Activated T-helper 9 cell treated with anti-CD3 and anti-CD28 coated beads, Interleukin-2, amount 50 U/mL, for 16 hours (primary cell): ENCODE measurements at regions not wholly inside any gene's neighbourhood (a gene's known extent, or its start where the extent isn't known, plus 50 kb on each side); places are given as distances from the start of the nearest gene placed in this dataset.

Experiments
- DNase-seq: peaks from one replicate; pipeline ENCODE4 v3.0.0-alpha.2; 2020; ENCODE audit warnings: low read depth

DNA sequence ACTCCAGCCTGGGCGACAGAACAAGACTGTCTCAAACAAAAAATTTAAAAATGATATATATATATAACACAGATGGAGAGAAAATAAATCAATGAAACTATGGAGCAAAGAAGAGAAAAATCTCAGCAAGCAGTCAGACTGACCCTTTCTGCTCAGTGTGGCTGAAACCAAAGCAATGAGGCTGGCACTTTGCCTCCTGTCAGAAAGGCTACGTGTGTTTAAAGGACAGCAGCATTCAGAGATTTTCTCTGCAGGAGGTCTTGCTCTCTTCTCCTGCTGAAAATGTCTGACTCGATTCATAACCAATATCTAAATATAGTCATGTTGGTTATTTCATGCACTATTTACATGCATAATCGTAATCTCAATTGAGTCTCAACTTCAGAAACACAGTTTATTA lies 527.0 kb upstream of the JARID2 start:
- DNase-seq, result no peak

DNA sequence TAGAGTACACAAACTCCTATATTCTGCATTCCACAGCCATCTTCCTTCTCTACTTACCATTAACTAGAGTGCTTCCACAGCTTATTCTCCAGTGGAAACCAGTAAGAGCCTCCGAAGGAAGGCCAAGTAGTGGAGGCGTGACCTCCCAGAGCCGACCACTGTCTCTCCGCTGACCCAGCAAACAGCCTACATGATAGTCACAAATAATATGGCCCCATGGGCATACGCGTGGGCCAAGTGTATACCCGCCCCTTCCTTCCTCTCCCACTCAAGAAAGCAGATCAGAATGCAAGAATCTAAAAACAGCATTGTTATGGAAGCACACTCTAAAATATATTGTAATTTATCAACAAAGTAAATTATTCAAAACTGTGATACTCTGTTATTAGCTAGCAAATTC lies 526.6 kb upstream of the JARID2 start:
- no peak for DNase-seq

DNA sequence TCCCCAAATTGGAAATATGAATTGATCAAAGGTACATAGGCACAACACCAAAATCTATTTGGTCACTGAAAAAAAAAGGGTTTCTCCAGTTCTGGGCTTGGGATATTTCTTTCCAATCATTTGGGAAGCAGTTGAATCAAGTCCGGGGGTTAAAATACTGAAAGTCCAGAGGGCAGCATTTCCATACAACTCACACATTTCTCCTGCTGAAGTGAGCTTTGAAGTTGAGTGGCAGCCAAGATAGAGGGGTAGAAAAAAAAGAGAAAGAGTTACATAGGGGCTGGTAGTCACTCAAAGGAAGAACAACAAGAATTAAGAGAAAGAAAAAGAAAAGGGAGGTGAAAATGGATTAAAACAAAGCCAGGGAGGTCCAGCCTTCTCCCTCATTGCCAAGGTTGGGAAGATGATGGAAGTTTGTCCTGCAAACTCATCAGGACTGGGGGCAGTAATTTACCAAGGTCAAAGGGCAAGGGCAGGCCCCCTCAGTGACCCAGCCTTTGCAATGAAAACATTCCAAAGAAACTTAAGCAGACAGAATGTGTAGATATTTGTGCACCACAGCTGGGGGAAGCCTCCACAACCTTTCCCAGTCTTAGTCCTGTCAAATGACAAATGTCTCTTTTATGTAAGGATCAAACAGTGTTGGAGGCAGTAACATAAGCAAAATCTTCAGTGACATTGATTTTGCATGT lies 525.3 kb upstream of the JARID2 start:
- DNase-seq, result no peak

DNA sequence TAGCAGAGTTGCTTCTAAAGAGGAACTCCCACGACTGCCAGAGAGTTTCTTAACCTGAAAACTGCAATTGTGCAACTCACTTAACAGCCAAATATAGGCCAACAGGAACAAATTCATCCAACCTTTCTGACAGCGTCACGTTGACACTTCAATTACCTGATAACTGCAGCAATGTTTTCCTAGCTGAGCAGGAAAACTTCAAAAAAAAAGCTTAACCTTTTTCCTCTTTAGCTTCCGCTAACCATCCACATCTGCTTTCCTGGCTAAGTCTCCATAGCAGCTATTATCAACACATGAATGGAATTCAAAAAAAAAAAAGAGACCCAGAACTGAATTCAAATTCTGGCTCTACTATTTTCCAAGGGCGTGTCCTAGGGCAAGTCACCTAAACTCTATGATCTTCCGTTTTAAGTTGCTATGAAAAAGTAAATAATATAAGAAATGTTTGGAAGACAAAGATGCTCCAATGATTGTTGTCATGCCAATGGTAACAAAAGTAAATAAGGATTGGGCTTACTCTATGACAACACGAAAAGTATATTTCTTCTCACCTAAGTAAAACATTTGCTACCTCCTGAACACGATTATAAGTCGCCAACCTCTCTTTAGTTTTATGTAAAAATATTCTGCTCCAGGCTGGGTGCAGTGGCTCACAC lies 524.6 kb upstream of the JARID2 start:
- DNase-seq, result no peak

DNA sequence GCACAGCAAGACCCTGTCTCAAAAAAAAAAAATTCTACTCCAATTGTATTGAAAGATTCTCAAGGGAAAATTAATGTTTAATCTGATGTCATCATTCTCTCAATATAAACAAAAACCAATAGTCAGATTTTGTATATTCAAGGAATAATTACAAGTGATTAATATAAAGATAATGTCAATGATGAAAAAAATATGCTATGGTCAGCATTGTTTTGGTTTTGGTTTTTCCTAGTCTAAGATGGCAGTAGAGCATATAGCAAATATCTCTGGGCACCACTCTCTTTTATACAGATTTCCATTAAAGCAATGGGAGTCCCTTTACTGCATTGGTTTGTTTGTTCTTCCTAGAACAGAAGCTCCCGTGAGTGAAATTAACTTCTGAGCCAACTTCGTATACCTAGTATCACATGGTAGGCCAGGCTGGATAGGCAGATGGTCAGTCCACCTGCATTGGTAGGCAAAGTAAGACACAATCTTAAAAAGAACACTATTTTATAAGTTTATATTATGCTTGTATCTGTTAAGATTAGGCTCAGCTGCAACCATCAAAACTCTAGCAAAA lies 523.8 kb upstream of the JARID2 start:
- DNase-seq, result no peak

DNA sequence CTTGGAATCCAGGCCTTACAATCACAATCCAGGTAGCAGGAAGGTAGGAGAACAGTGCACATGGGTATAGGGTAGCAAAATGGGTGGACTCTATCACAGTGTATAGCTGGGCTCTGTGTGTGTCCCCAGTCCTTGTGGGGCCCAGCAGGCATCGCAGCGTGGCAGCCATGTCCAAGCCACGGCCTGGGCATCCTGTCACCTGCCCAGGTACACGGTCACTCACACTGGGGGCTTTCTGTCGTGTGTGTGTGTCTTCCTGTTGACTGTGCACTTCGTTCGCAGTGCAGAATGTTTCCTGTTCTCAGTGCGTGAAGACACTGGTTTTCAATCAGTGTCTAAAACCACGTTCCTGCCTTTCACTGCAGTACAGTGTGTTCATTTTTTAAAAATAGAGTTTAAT lies 523.2 kb upstream of the JARID2 start:
- no peak for DNase-seq

DNA sequence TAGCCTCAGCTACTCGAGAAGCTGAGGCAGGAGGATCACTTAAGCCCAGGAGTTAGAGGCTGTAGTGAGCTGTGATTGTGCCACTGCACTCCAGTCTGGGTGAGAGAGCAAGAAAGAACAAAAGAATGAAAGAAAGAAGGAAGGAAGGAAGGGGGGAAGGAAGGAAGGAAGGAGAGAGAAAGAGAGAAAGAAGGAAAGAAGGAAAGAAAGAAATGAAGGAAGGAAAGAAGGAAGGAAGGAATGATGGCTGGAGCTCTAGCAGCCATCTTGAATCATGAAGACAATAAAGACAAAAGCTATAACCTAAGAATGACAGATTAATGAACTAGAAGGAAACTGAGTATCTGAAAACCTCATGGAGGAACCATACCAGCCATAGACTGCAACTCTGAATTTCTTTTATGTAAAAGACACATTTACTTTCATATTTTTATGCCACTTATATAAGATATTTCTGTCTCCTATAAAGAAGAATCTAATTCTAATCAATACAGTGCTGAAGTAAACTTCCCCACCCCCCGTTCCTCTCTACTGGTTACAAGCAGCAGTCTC lies 522.3 kb upstream of the JARID2 start:
- DNase-seq, result no peak

DNA sequence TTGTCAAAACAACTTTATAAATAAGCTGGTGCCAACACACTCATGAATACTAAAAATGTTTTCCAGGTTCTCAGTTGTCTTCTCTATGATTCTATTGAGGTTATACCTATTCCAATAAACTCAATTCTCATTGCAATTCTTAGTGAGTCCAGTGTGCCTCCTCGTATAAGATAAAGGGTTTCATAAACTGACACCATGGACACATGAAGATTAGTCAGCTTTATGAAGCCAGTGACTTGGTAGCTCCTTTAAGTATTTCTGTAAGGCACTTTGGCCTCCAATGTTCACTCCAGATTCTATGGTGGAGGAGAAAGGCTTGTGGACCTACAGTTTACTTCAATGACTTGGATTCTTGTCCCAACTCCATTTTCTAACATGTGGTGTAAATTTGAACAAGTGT lies 521.3 kb upstream of the JARID2 start:
- DNase-seq, result no peak

DNA sequence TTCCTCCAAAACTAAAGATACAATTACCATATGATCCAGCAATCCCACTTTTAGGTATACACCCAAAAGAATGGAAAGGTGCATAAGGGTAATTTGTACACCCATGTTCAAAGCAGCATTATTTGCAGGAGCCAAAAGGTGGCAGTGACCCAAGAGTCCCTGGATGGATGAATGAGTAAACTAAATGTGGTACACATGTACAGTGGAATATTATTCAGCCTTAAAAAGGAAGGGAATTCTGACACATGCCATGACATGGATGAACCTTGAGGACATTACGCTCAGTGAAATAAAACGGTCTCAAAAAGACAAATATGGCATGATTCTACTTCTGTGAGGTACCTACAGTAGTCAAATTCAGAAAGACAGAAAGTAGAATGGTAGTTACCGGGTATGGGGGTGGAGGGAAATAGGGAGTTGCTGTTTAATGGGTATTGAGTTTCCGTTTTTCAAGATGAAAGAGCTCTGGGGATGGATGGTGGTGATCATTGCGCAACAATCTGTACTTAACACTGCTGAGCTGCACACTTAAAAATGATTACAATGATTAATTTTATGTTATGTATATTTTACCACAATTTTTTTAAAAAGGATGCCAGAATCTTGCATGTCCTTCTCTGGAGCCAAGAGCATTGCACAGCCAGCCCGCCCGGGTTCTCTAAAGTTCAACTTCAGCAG lies 518.9 kb upstream of the JARID2 start:
- DNase-seq, result no peak

DNA sequence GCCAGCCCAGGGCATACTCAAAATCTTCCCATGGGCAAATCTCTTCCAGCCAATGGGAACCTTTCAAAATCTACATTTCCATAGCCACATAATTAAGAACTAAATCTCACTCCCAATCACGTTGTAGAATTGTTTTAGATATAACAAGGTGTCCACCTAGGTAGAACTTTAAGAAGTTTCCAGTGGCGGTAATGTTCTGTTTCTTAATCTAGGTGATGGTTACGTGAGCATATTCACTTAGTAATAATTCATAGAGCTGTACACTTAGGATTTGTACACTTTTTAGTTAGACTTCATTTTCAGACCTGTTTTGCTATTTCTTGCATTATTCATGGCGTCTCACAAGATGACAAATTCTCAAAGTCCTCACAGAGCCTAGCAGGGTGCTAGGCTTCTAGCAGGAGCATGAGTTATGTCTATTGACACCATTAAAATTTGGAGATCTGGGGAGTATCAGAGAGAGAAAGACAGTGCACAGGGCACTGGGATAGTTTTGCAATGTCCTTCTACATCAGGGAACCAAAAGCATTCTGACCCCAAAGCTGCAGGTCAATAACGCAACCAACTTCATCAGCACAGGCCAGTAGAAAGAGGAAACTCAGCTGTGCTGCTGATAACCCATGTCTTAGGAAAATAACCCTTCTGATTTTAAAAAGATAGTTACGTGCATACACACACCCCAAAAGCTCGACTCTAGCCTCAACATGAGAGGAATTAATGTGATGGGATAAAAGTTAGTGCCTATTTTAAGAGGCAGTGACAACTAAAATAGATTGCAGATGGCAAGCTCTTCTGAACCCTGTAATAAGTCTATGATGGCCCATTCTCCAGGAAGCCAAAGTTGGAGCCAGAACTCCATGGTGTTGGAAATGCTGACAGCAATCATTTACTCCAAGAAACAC lies 518.1 kb upstream of the JARID2 start:
- no peak for DNase-seq

DNA sequence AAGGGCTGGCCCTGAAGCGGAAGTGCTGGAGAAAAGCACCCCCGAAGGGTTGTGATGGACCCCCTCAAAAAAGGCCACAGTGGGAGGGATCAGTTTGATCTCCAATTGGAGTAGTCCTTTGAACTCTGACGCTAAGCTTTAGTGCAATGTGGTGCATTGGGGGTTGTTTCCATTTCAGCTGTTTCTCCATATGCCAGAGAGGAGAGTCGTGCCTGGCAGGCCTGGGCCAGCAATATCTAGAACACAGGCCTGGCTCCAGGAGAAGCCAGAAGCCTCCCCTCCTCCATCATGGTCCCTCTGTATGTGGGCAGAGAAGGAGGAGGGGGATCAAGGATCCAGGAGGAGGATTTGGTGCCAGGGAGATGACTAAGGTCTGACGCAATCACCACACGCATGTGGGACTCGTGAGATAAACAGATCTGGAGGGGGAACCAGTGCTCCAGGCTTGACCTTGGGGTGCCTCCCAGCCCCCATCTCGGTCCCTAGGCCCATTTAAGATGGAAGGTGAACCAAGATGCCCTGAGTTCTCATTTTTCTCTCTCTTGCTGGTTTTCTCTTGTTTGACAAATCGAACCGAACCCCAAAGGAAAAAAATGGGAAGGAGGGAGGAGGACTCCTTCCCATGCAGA lies 517.4 kb upstream of the JARID2 start:
- no peak for DNase-seq

DNA sequence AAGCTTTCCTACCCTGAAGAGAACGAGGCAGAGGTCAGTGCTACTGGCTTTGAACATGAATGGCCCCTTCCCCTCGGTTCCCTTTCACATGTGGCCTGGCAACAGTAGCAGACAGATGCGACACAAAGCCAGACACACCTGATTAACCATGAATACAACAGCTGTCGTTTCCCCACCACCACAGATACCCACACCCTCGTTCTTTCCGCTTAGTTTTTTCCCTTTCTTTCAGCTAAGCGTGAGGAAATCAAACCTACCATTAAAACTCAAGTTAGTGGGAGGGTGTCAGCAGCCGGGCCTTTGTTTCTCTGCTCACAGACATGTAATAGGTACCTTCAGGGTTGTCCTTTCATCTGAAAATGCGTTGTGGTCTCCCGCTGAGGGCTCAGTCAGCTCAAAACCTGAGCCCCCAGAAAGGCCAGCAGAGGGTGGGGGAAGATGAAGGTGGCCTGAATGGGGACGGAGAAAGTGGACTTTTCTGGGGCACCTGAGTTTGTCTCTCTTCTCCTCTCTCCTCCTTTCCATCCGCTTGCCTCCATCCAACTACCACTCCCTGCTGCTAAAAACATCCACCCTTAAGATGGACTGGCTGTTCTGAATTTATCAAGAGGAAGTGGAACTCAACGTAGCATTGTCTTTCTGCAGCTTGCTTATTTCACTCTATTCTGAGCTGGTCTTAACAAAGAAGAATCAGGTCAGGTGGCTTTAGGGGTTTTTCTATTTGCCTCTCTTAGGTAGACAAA lies 516.6 kb upstream of the JARID2 start:
- DNase-seq, result no peak

DNA sequence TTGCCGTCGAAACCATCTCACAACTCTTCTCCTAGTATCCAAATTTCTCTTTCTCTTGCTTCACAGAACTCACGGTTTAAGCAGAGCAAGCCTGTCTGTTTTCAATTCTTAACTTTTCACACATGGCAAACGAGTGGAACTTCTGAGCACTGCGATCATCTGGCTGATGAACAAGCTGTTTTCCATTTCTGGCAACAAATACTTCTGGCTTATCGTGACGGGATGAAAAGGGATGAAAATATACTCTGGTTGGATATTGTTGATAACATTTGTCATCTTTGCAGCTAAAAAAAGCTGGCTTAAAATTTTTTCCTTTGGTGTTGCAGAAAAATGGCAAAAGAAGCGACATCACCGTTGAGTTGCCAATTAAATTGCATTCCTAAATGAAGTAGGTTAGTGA lies 515.2 kb upstream of the JARID2 start:
- no peak for DNase-seq

DNA sequence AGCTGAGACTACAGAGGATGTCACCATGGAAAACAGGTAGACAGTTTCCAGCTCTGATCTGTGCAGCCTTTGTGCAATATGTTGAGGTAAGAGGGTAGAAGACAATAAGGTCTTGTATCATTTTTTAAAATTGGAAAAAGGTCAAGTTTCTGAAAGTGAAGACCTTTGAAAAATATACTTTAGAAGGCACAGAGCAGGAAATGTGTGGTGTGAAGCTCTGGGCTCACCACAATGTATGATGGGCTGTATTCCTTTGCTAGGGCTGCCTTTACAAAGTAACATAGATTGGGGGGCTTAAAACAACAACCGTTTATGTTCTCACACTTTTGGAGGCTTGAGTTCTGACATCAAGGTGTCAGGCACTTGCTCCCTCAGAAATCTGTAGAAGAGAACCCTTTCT lies 514.3 kb upstream of the JARID2 start:
- no peak for DNase-seq

DNA sequence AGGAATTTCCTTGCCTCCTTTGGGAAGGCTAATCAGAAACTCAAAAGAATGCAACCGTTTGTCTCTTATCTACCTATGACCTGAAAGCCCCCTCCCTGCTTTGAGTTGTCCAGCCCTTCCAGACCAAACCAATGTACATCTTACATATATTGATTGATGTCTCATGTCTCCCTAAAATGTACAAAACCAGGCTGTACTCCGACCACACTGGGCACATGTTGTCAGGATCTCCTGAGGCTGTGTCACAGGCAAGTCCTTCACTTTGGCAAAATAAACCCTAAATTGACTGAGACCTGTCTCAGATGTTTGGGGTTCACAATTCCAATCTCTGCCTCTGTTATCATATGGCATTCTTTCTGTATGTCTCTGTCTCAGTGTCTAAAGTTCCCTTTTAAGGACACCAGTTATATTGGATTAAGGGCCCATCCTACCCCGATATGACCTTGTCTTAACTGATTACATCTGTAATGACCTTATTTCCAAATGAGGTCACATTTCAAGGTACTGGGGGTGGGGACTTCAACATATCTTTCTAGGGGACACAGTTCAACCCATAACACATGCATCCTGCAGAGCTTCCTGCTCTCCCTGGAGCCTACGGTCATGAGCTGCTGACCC lies 513.5 kb upstream of the JARID2 start:
- no peak for DNase-seq

DNA sequence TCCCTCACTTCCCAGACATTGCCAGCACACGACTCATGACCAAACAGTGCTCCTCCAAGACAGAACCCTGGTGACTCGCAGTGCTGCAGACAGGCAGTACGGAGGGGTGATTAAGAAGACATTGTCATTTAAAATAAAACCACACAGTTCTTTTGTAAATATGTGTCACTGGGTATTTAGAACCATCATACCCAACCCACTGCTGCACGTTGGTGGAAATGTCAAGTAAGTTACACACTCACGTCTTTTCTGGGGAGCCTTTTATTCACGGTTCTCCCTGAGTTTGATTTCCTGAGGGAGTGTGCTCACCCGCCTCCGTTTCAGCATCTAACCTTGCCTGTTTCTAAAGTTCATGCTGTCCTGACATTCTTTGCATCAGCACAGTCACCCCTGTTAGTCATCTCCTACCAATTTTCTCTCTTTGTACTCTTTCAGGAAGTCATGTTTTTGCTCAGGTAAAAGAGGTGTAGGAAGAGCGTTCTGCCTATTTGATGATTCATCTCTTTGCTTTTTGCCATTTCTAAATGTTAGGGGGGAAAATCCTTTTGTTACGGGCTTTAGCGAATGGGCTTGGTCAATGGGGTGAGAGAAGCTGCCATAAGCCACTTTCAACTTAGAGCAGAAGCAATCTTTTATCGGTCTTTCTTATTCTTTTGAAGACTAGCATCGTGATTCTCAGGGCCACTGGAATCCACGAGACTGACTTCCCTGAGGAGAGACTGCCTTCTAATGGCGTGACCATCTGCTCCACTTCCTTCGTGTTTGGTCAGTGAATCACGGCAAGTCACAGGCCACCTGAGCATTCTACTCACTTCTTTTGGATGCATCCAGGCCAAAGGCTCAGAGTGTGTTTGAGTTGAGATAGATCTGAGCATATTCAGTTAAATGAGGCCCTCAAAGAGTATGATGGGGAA lies 512.8 kb upstream of the JARID2 start:
- peak; percentile 46 for DNase-seq

DNA sequence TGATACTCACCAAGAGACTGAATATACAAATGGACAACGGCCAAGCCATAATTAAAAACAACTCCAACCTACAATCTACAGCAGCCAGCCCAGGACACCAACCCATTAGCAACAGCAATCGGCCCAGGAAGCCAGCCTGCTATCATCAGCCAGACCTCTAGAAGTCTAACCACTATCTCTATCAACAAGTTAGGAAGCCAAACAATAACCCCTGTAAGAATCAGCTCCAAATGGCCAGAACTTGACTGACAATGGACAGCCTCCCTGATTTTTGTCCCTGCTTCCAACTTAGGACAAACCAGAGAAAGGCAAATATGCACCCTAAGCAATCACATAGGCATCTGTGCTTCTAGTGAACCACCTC lies 511.8 kb upstream of the JARID2 start:
- no peak for DNase-seq

DNA sequence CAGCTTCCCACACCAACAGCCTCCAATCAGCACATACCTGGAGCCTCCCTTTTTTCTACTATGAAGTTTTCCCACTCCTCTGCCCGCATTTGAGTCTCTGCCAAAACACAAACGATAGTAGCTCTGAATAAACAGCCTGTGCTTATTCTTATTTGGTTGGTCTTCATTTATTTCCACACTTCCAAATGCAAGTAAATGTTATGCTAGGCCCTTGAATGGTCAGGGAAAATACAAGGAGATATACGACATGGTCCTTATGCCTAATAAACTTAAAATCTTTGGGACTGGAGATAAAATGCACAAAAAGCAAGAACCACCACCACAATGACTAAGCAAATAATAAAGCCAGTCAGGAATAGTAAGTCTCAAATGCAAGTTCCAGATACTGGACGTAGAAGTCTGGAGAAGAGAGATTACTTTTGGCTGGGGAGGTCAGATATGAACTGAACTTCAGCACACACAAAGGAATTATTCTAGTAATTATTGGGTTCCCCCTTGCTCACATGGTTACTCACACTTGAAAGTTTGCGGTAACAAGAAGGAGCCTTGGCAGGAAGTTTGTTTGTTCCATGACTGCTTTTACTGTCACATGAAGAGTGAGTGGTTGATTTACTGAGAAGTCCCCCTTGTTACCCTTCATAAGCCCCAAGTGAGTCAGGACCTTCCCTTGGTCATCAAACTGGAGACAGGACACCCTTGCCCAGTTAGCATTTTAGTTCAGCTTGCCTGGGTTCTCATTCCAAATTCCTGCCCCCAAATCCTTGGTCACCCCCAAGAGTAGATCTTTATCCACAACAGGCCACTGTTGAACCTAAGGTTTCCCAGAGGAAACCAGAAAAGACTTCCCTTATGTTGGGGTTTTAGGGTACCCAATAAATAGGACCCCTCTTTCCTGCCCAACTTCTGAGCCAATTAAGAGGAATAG lies 511.2 kb upstream of the JARID2 start:
- DNase-seq, result no peak
